HCT116 (cell line): ENCODE measurements at regions not wholly inside any gene's neighbourhood (a gene's known extent, or its start where the extent isn't known, plus 50 kb on each side); places are given as distances from the start of the nearest gene placed in this dataset.
"Not testable (repeated sequence)": the region's sequence is repeated elsewhere in the genome, so short reads cannot be mapped to it uniquely, and the experiment has no call there.

Source experiments
- ATAC-seq: fragments of 200-7000 bp; cut with Tn5 transposase; 2 replicates; pipeline ENCODE4 v1.9.1; 2020; ENCODE audit warnings: mild to moderate bottlenecking, moderate library complexity
- BruUV-seq: library from RNA; stranded (reverse); fragments of 400-500 nt; replicated peaks from 2 replicates; lab custom pipeline; 2021; lab: Mats Ljungman, UMichigan
- CTCF ChIA-PET: fragments of 300-600 bp; sonication (Branson Sonifier 250); formaldehyde crosslinking; loops from one replicate; lab custom pipeline; 2021; ENCODE audit warnings: antibody characterized with exemption; lab: Charles Lee
- POLR2A ChIA-PET: fragments of 300-600, 350-600 bp; sonication (Branson Sonifier 250); formaldehyde crosslinking; loops from one replicate; lab custom pipeline; 2021; ENCODE audit warnings: antibody characterized with exemption; lab: Charles Lee
- RAD21 ChIA-PET, 2 experiments: fragments of 300-600 bp; sonication (Branson Sonifier 250); formaldehyde crosslinking; loops; one replicate each; lab custom pipeline; 2023; ENCODE audit warnings: low total read pairs in 2 of 2; ENCODE audit not compliant: uncharacterized antibody in 2 of 2, unreplicated experiment in 2 of 2, low non-redundant PET in 1 of 2; lab: Charles Lee
- DNase-seq: peaks from one replicate; pipeline ENCODE4 v3.0.0-alpha.2; 2010; ENCODE audit warnings: low read depth, low spot score
- H2AFZ ChIP-seq: fragments of 200-600 bp; shearing (Covaris generic), sonication (generic); 2 replicates; pipeline ENCODE4 v1.6.1; 2017; ENCODE audit warnings: low read depth, mixed run types, mixed read lengths, antibody characterized with exemption, low read length; ENCODE audit not compliant: poor library complexity, severe bottlenecking
- H3K27ac ChIP-seq: 2 replicates; pipeline ENCODE4 v1.5.1; 2012; ENCODE audit warnings: low read depth, low read length
- H3K27me3 ChIP-seq: fragments of 200-600 bp; sonication (generic); 2 replicates; pipeline ENCODE4 v1.6.1; 2016; ENCODE audit warnings: mixed run types, low read length, mixed read lengths; ENCODE audit not compliant: insufficient read depth
- H3K36me3 ChIP-seq, 2 experiments: fragments of 200-500 bp in 1 of 2; fragments of 200-600 bp in 1 of 2; sonication (Bioruptor generic) in 1 of 2; sonication (generic) in 1 of 2; 2 replicates each; pipeline versions ENCODE4 v1.5.1 to v1.6.1; 2014 to 2016; ENCODE audit warnings: low read length in 2 of 2, inconsistent platforms in 1 of 2, mixed read lengths in 1 of 2, mixed run types in 1 of 2; ENCODE audit not compliant: insufficient read depth in 2 of 2, control insufficient read depth in 1 of 2
- H3K4me1 ChIP-seq, 2 experiments: fragments of 200-600 bp in 1 of 2; sonication (generic) in 1 of 2; 2 replicates each; pipeline versions ENCODE4 v1.5.1 to v1.6.1; 2012 to 2017; ENCODE audit warnings: low read length in 2 of 2, inconsistent platforms in 1 of 2, mild to moderate bottlenecking in 1 of 2, mixed read lengths in 1 of 2, mixed run types in 1 of 2, moderate library complexity in 1 of 2; ENCODE audit not compliant: insufficient read depth in 2 of 2, control insufficient read depth in 1 of 2
- H3K4me2 ChIP-seq: fragments of 200-600 bp; sonication (generic); 2 replicates; pipeline ENCODE4 v1.6.1; 2017; ENCODE audit warnings: mixed run types, low read length, mixed read lengths
- H3K4me3 ChIP-seq, 2 experiments: fragments of 200-600 bp in 1 of 2; sonication (generic) in 1 of 2; replicated peaks in 1 of 2; 2 replicates each; pipeline ENCODE4 v1.5.1; 2011 to 2016; ENCODE audit warnings: low read length in 2 of 2, control low read depth in 1 of 2, low read depth in 1 of 2, mild to moderate bottlenecking in 1 of 2, mixed read lengths in 1 of 2, mixed run types in 1 of 2
- H3K79me2 ChIP-seq: fragments of 200-600 bp; sonication (generic); 2 replicates; pipeline ENCODE4 v1.6.1; 2017; ENCODE audit warnings: mild to moderate bottlenecking, mixed run types, low read length, moderate library complexity, mixed read lengths; ENCODE audit not compliant: insufficient read depth
- H3K9ac ChIP-seq: fragments of 200-600 bp; sonication (generic); 2 replicates; pipeline ENCODE4 v1.6.1; 2016; ENCODE audit warnings: low read length, mixed read lengths
- H3K9me2 ChIP-seq: fragments of 200-600 bp; sonication (generic), shearing (Covaris generic); 2 replicates; pipeline ENCODE4 v1.6.1; 2017; ENCODE audit warnings: mixed run types, mild to moderate bottlenecking, moderate library complexity; ENCODE audit not compliant: insufficient read depth
- H3K9me3 ChIP-seq, 2 experiments: fragments of 200-500 bp in 1 of 2; fragments of 200-600 bp in 1 of 2; sonication (Bioruptor generic) in 1 of 2; sonication (generic) in 1 of 2; 2 replicates each; pipeline ENCODE4 v1.6.1; 2014 to 2017; ENCODE audit warnings: low read length in 2 of 2, mixed read lengths in 2 of 2, inconsistent platforms in 1 of 2, low read depth in 1 of 2, mild to moderate bottlenecking in 1 of 2, mixed run types in 1 of 2, moderate library complexity in 1 of 2; ENCODE audit not compliant: control insufficient read depth in 1 of 2, insufficient read depth in 1 of 2
- H4K20me1 ChIP-seq: fragments of 200-600 bp; sonication (generic), shearing (Covaris generic); 2 replicates; pipeline ENCODE4 v1.6.1; 2017; ENCODE audit warnings: mixed run types, mild to moderate bottlenecking, moderate library complexity; ENCODE audit not compliant: insufficient read depth
- ATF3 ChIP-seq: IDR thresholded peaks from 2 replicates; pipeline ENCODE4 v1.6.1; 2012
- CBX3 ChIP-seq: IDR thresholded peaks from 2 replicates; pipeline ENCODE4 v1.6.1; 2012; ENCODE audit warnings: low read depth
- EGR1 ChIP-seq: IDR thresholded peaks from 2 replicates; pipeline ENCODE4 v1.6.1; 2012; ENCODE audit warnings: low read depth
- EZH2 ChIP-seq: fragments of 200-600 bp; sonication (generic); IDR thresholded peaks from 2 replicates; pipeline ENCODE4 v1.6.1; 2017; ENCODE audit warnings: antibody characterized with exemption, mixed run types
- FOSL1 ChIP-seq: IDR thresholded peaks from 2 replicates; pipeline ENCODE4 v1.6.1; 2012; ENCODE audit warnings: low read depth
- POLR2A ChIP-seq: IDR thresholded peaks from 2 replicates; pipeline ENCODE4 v1.7.0; 2011; ENCODE audit warnings: borderline replicate concordance; ENCODE audit not compliant: insufficient read depth, insufficient read length; ENCODE audit errors: extremely low read depth
- RAD21 ChIP-seq: IDR thresholded peaks from 2 replicates; pipeline ENCODE4 v1.6.1; 2012; ENCODE audit warnings: low read depth, mild to moderate bottlenecking
- SIN3A ChIP-seq: IDR thresholded peaks from 2 replicates; pipeline ENCODE4 v1.6.1; 2012; ENCODE audit warnings: low read depth
- SRF ChIP-seq: IDR thresholded peaks from 2 replicates; pipeline ENCODE4 v1.6.1; 2012; ENCODE audit warnings: low read depth
- ZFX ChIP-seq: fragments of 450-650 bp; IDR thresholded peaks from 2 replicates; pipeline ENCODE4 v1.6.1; 2017
- intact Hi-C: fragments of 100-400 bp; cut with micrococcal nuclease; formaldehyde crosslinking; loops from 2 replicates; pipeline ENCODE4 v1.10.0; 2022

DNA sequence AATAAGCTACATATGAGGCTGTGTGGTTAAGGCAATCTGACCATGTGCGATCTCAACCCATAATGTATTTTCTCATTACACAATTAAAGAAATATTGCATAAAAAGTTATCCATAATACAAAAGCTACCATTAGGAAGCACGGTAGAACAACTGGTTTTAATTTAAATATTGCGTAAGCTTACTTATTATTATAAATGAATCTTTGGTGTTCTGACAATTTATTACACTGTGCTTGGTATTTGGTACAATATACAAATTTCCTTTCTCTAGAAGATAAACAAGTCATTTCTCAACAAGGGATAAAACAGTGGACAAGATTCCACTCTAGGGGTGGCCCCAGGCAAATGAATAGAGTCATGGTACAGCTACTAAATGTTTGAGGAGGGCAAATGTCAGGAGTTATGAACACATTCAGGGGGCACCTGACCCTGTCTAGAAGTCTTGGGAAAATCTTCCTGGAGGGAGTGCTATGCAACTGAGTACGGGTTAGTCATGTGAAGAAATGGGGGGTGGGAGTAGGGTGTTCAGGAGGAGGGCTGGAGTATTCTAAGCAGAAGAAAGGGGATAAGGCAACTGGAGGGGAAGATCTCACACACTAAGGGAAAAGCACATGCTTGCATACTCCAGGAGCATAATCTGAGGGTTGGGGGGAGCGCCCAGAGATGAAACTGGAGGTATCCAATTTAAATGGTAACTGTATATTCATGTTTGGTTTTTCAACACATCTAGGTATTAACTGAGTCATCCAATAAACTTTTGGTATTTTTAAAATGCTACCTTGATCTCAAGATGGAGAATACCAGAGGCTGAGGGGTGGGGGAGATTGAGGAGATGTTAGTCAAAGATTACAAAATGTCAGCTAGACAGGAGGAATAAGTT lies 296.9 kb upstream of the SGK1 start:
- no peak overlapping the region for H3K4me2 ChIP-seq
- TF ChIP-seq EGR1 (no peak), ATF3 (no peak), FOSL1 (no peak), EZH2 (no peak), CBX3 (no peak), SRF (no peak), ZFX (no peak), POLR2A (no peak), SIN3A (no peak), RAD21 (no peak)
- H3K9me3 ChIP-seq: no peaks in the 10 kb centered on the region
- ATAC-seq: no peak
- H4K20me1 ChIP-seq: no peaks in the 10 kb centered on the region
- H3K36me3 ChIP-seq: no peaks in the 10 kb centered on the region
- H3K9me2 ChIP-seq: no peaks in the 10 kb centered on the region
- CTCF ChIA-PET: no interaction called here
- H3K9ac ChIP-seq: no peak overlapping the region
- POLR2A ChIA-PET: no interaction called here
- intact Hi-C loops: no loop called here
- H3K79me2 ChIP-seq: no peaks in the 10 kb centered on the region
- no peak overlapping the region for H3K4me3 ChIP-seq
- no TSS peak for BruUV-seq
- DNase-seq: no peak
- H3K27me3 ChIP-seq: no peaks in the 10 kb centered on the region
- no peak overlapping the region for H2AFZ ChIP-seq
- no peaks in the 10 kb centered on the region for H3K4me1 ChIP-seq
- no peak overlapping the region for H3K27ac ChIP-seq
- RAD21 ChIA-PET: no interaction called here

- POLR2A ChIA-PET, H3K27ac ChIP-seq, H4K20me1 ChIP-seq, BruUV-seq, H3K9me2 ChIP-seq, H3K79me2 ChIP-seq, DNase-seq, H3K9ac ChIP-seq, H3K36me3 ChIP-seq, CTCF ChIA-PET, RAD21 ChIA-PET, intact Hi-C loops, H2AFZ ChIP-seq, H3K4me2 ChIP-seq, H3K4me1 ChIP-seq, ATAC-seq, H3K27me3 ChIP-seq, H3K4me3 ChIP-seq, H3K9me3 ChIP-seq: not testable (repeated sequence)
Measured at GRCh38 chr6:134612128-134612527, 294.2 kb upstream of the SGK1 start.
